ENCODE measurements at regions not wholly inside any gene's neighbourhood (a gene's known extent, or its start where the extent isn't known, plus 50 kb on each side); places are given as distances from the start of the nearest gene placed in this dataset.

GRCh38 chr3:72359743-72360142, 488.5 kb downstream of the SHQ1 start:
- DNase-seq (no peak), ATAC-seq (no peak)
- TF ChIP-seq POLR2A (IDR thresholded peaks at IDR 0.05): no peak
- no peak for TF ChIP-seq CTCF (IDR thresholded peaks at IDR 0.05)
- no peak overlapping the region for H3K4me3 ChIP-seq
- WGBS (ENCODE audit: insufficient coverage, low coverage, low lambda C conversion rate, missing lambda C conversion rate): 50% methylated on average over 1 of the region's 1 CpG
- H3K4me1 ChIP-seq: no peaks in the 10 kb centered on the region
- no peak overlapping the region for H3K27ac ChIP-seq
- H3K9me3 ChIP-seq: no peaks in the 10 kb centered on the region
- H3K27me3 ChIP-seq: no peaks in the 10 kb centered on the region
- intact Hi-C loops (cut with DNase I): no loop called here
- H3K36me3 ChIP-seq: no peaks in the 10 kb centered on the region

DNA sequence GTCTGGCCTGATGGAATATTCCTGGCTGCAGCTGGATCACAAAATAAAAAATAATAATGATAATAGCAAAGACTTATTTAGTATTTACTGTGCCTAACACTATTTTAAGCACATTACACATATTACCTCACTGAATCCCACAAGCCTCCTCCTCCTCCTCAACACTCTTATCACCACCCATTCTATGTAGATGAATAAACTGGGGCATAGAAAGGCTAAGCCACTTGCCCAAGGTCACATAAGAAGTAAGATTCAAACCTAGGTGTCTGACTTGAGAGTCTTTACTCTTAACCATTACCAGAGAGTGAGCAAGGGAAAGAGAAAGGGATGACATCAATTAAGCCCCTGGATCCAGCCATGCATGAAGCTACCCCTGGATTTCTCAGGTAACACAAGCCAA, 493.1 kb downstream of the SHQ1 start:
- TF ChIP-seq CTCF (IDR thresholded peaks at IDR 0.05) (no peak), POLR2A (IDR thresholded peaks at IDR 0.05) (no peak)
- no peak for ATAC-seq
- Histone ChIP-seq H3K4me1 (no peaks in the 10 kb centered on the region), H3K36me3 (no peaks in the 10 kb centered on the region), H3K27me3 (no peaks in the 10 kb centered on the region), H3K27ac (no peak overlapping the region), H3K4me3 (no peak overlapping the region), H3K9me3 (no peaks in the 10 kb centered on the region)
- no peak for DNase-seq
- intact Hi-C loops (cut with DNase I): no loop called here

DNA sequence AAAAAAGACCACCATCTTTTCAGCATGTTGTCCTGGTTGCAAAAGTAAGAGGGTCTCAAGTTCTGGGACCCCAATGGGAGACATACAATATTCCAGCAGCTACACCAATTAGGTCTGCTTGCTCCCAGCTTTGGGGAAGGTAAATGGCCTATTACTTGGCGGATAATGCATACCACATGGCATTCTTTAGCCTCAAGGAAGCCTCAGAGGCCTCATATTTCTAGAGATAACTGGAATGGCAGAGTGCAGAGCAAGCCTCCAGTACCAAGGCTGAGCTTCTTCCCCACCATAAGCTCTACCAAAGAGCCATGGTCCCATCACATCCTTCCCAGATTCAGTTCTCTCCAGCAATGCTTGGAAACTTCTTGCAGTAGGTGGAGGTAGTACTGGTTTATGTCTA, 493.8 kb downstream of the SHQ1 start:
- H3K27ac ChIP-seq: no peak overlapping the region
- TF ChIP-seq POLR2A (IDR thresholded peaks at IDR 0.05) (no peak), CTCF (IDR thresholded peaks at IDR 0.05) (no peak)
- intact Hi-C loops (cut with DNase I): no loop called here
- no peaks in the 10 kb centered on the region for H3K27me3 ChIP-seq
- H3K36me3 ChIP-seq: no peaks in the 10 kb centered on the region
- H3K4me1 ChIP-seq: no peaks in the 10 kb centered on the region
- no peak for DNase-seq
- no peaks in the 10 kb centered on the region for H3K9me3 ChIP-seq
- no peak for ATAC-seq
- H3K4me3 ChIP-seq: no peak overlapping the region
- 100% methylated on average over 1 of the region's 1 CpG for WGBS (ENCODE audit: insufficient coverage, low coverage, low lambda C conversion rate, missing lambda C conversion rate)

DNA sequence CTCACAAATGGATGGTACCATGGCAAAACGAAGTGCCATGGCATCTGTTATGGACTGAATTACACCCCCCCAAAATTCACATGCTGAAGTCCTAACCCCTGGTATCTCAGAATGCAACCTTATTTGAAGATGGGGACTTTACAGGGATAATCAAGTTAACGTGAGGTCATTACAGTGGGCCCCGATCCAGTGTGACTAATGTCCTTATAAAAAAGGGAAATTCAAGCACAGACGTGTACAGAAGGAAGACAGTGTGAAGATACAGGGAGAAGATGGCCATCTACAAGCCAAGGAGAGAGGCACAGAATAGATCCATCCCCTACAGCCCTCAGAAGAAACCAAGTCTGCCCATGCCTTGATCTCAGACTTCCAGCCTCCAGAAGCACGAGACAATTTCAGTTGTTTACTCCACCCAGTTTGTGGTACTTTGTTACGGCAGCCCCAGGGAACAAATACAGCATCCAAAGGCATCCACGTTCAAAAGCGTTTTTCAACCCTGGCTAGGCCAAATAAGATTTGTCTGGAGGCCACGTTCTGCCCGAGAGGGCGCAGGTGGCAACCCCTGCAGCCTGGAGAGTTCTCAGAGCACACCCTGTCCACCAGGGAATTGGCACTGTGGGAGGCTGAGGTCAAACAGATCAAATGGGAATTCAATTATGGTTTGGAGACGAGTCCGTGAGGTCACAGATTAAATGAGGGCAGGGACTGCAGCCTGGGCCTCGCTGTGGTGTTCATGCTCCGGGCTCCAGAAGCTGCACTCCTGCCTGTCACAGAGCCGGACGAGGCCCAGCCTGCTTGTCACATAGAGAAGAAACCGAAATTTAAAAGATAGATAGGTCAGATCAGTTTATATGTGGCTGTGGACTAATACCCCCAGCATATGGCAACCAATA, 494.8 kb downstream of the SHQ1 start:
- DNase-seq: no peak
- H3K36me3 ChIP-seq: no peaks in the 10 kb centered on the region
- ATAC-seq: no peak
- 76% methylated on average over 10 of the region's 18 CpGs for WGBS (ENCODE audit: insufficient coverage, low coverage, low lambda C conversion rate, missing lambda C conversion rate)
- no peaks in the 10 kb centered on the region for H3K4me1 ChIP-seq
- intact Hi-C loops (cut with DNase I): no loop called here
- no peaks in the 10 kb centered on the region for H3K27me3 ChIP-seq
- no peak overlapping the region for H3K27ac ChIP-seq
- no peaks in the 10 kb centered on the region for H3K9me3 ChIP-seq
- H3K4me3 ChIP-seq: no peak overlapping the region
- TF ChIP-seq POLR2A (IDR thresholded peaks at IDR 0.05) (no peak), CTCF (IDR thresholded peaks at IDR 0.05) (no peak)

Data from right lobe of liver (tissue), 6 donors.